ENCODE measurements at regions not wholly inside any gene's neighbourhood (a gene's known extent, or its start where the extent isn't known, plus 50 kb on each side); places are given as distances from the start of the nearest gene placed in this dataset.

DNA sequence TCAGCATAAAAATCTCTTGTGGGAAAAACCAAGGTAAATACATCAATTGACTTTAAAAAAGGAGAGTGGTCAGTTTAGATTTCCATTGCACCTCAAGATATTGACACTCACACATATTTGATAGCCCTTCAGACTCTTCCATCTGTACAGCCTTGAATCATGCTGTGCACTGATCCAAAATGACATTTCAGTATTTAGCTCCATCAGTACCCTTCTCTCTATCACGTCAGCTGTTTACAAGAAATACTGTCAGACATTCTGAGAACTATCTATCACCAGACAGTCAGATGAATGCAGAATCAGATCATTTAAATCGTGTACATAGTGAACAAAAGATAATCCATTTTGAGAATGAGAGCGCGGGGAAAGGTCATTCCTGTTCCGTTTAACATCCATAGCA, 511.9 kb downstream of the RPL10L start:
- H2AFZ ChIP-seq (ENCODE audit: low read length): no peak overlapping the region
- H3K36me3 ChIP-seq (ENCODE audit: low read depth, low read length): no peaks in the 10 kb centered on the region
- no peak overlapping the region for H3K4me3 ChIP-seq (ENCODE audit: low read length)
- H3K9me2 ChIP-seq (replicated peaks; ENCODE audit: low read length): no peaks in the 10 kb centered on the region
- H4K20me1 ChIP-seq (ENCODE audit: low read length): no peaks in the 10 kb centered on the region
- TF ChIP-seq, protein P1, sequence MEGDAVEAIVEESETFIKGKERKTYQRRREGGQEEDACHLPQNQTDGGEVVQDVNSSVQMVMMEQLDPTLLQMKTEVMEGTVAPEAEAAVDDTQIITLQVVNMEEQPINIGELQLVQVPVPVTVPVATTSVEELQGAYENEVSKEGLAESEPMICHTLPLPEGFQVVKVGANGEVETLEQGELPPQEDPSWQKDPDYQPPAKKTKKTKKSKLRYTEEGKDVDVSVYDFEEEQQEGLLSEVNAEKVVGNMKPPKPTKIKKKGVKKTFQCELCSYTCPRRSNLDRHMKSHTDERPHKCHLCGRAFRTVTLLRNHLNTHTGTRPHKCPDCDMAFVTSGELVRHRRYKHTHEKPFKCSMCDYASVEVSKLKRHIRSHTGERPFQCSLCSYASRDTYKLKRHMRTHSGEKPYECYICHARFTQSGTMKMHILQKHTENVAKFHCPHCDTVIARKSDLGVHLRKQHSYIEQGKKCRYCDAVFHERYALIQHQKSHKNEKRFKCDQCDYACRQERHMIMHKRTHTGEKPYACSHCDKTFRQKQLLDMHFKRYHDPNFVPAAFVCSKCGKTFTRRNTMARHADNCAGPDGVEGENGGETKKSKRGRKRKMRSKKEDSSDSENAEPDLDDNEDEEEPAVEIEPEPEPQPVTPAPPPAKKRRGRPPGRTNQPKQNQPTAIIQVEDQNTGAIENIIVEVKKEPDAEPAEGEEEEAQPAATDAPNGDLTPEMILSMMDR (conservative IDR thresholded peaks at IDR 0.05; ENCODE audit: low read depth, low read length): no peak
- no peak for TF ChIP-seq EZH2 (IDR thresholded peaks at IDR 0.05; ENCODE audit: low read length, unreplicated experiment)
- no peak for TF ChIP-seq EZH2phosphoT487 (IDR thresholded peaks at IDR 0.05; ENCODE audit: borderline replicate concordance, low read length)
- POLR2A ChIA-PET (ENCODE audit: unreplicated experiment): no interaction called here
- no peak overlapping the region for H3K4me2 ChIP-seq (ENCODE audit: low read length)
- intact Hi-C loops (cut with micrococcal nuclease): no loop called here
- H3K79me2 ChIP-seq (ENCODE audit: low read length): no peaks in the 10 kb centered on the region
- no peaks in the 10 kb centered on the region for H3F3A ChIP-seq (ENCODE audit: low read length, unreplicated experiment)
- no peak overlapping the region for H3K9ac ChIP-seq (ENCODE audit: low read length)
- H3K27me3 ChIP-seq (ENCODE audit: low read length): peaks cover 19% of the 10 kb centered on the region
- no peaks in the 10 kb centered on the region for H3K4me1 ChIP-seq (ENCODE audit: insufficient read depth, low read length)
- no peak overlapping the region for H3K27ac ChIP-seq (ENCODE audit: low read length)
- H3K9me3 ChIP-seq (ENCODE audit: low read length): no peaks in the 10 kb centered on the region
- CTCF ChIA-PET: no interaction called here
- no peak for DNase-seq
- ATAC-seq: no peak
- BruUV-seq (replicated peaks): no TSS peak

DNA sequence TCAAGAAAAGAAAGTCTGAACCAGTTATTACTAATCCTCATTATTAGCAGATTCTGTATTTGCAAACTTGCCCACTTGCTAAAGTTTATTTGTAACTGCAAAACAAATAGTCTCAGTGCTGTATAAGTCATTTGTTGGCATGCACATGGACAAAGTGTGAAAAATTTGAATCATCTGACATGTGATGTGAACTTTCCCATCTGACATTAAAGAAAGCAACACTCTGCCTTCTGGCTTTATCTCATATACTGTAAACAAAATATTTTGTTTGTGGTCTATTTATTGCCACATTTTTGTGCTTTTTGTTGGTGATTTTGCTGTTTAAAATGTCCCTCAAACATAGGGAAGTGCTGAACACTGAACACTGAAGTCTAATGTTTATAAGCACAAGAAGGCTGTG, 513.8 kb downstream of the RPL10L start:
- no peaks in the 10 kb centered on the region for H3K9me2 ChIP-seq (replicated peaks; ENCODE audit: low read length)
- no peak for ATAC-seq
- H3F3A ChIP-seq (ENCODE audit: low read length, unreplicated experiment): no peaks in the 10 kb centered on the region
- no peak overlapping the region for H3K27ac ChIP-seq (ENCODE audit: low read length)
- H3K36me3 ChIP-seq (ENCODE audit: low read depth, low read length): no peaks in the 10 kb centered on the region
- H3K9me3 ChIP-seq (ENCODE audit: low read length): no peaks in the 10 kb centered on the region
- no peak overlapping the region for H3K4me3 ChIP-seq (ENCODE audit: low read length)
- no peak overlapping the region for H2AFZ ChIP-seq (ENCODE audit: low read length)
- H3K9ac ChIP-seq (ENCODE audit: low read length): no peak overlapping the region
- ChIA-PET CTCF (no interaction called here), POLR2A (ENCODE audit: unreplicated experiment) (no interaction called here)
- no peaks in the 10 kb centered on the region for H4K20me1 ChIP-seq (ENCODE audit: low read length)
- no peak for TF ChIP-seq EZH2phosphoT487 (IDR thresholded peaks at IDR 0.05; ENCODE audit: borderline replicate concordance, low read length)
- TF ChIP-seq EZH2 (IDR thresholded peaks at IDR 0.05; ENCODE audit: low read length, unreplicated experiment): no peak
- TF ChIP-seq, protein P1 (conservative IDR thresholded peaks at IDR 0.05; ENCODE audit: low read depth, low read length): no peak
- peaks cover 19% of the 10 kb centered on the region for H3K27me3 ChIP-seq (ENCODE audit: low read length)
- intact Hi-C loops (cut with micrococcal nuclease): no loop called here
- no peaks in the 10 kb centered on the region for H3K4me1 ChIP-seq (ENCODE audit: insufficient read depth, low read length)
- BruUV-seq (replicated peaks): no TSS peak
- no peaks in the 10 kb centered on the region for H3K79me2 ChIP-seq (ENCODE audit: low read length)
- DNase-seq: no peak
- no peak overlapping the region for H3K4me2 ChIP-seq (ENCODE audit: low read length)

DNA sequence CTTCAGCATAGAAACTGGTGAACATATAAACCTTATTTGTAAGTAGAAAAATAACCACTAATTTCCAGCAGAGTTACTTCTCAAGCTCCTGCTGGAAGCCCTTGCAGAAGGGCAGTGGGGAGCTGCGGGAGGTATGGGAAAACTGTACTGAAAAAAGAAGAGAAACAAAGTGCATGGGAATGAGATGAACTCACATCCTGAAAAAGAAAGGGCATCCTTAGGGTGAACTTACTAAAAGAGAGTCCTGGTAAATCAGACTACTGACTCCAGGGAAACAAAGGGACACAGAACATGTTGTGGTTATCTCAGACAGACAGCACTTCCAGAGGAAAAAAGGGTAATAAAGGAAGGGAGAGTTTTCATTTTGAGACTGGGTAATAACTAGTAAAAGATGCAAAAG, 515.1 kb downstream of the RPL10L start:
- no peaks in the 10 kb centered on the region for H3K9me2 ChIP-seq (replicated peaks; ENCODE audit: low read length)
- no peaks in the 10 kb centered on the region for H3K36me3 ChIP-seq (ENCODE audit: low read depth, low read length)
- H3K27ac ChIP-seq (ENCODE audit: low read length): no peak overlapping the region
- no peak overlapping the region for H3K9ac ChIP-seq (ENCODE audit: low read length)
- DNase-seq (no peak), ATAC-seq (no peak)
- no peak overlapping the region for H3K4me2 ChIP-seq (ENCODE audit: low read length)
- no peaks in the 10 kb centered on the region for H3K4me1 ChIP-seq (ENCODE audit: insufficient read depth, low read length)
- H2AFZ ChIP-seq (ENCODE audit: low read length): no peak overlapping the region
- intact Hi-C loops (cut with micrococcal nuclease): no loop called here
- H3K79me2 ChIP-seq (ENCODE audit: low read length): no peaks in the 10 kb centered on the region
- H3K4me3 ChIP-seq (ENCODE audit: low read length): no peak overlapping the region
- no peaks in the 10 kb centered on the region for H3K9me3 ChIP-seq (ENCODE audit: low read length)
- H4K20me1 ChIP-seq (ENCODE audit: low read length): no peaks in the 10 kb centered on the region
- peaks cover 15% of the 10 kb centered on the region for H3K27me3 ChIP-seq (ENCODE audit: low read length)
- ChIA-PET CTCF (no interaction called here), POLR2A (ENCODE audit: unreplicated experiment) (no interaction called here)
- TF ChIP-seq, protein P1 (conservative IDR thresholded peaks at IDR 0.05; ENCODE audit: low read depth, low read length): no peak
- TF ChIP-seq EZH2phosphoT487 (IDR thresholded peaks at IDR 0.05; ENCODE audit: borderline replicate concordance, low read length) (no peak), EZH2 (IDR thresholded peaks at IDR 0.05; ENCODE audit: low read length, unreplicated experiment) (no peak)
- BruUV-seq (replicated peaks): no TSS peak
- no peaks in the 10 kb centered on the region for H3F3A ChIP-seq (ENCODE audit: low read length, unreplicated experiment)
